Tibial nerve (tissue), 3 donors: ENCODE measurements at regions not wholly inside any gene's neighbourhood (a gene's known extent, or its start where the extent isn't known, plus 50 kb on each side); places are given as distances from the start of the nearest gene placed in this dataset.

Source experiments
- POLR2A ChIP-seq, 2 donors: fragments of 450-650 bp; IDR thresholded peaks; one replicate each; pipeline ENCODE4 v1.6.1; 2017; ENCODE audit warnings: antibody characterized with exemption in 2 of 2, mild to moderate bottlenecking in 2 of 2, moderate library complexity in 2 of 2
- TF ChIP-seq, protein P1 (sequence below), 5 experiments: fragments of 200-600 bp in 3 of 5; fragments of 450-650 bp in 2 of 5; sonication (generic) in 3 of 5; IDR thresholded peaks; one replicate each; pipeline ENCODE4 v1.5.1; 2016 to 2019; ENCODE audit warnings: antibody characterized with exemption in 5 of 5, mild to moderate bottlenecking in 3 of 5, moderate library complexity in 2 of 5

DNA sequence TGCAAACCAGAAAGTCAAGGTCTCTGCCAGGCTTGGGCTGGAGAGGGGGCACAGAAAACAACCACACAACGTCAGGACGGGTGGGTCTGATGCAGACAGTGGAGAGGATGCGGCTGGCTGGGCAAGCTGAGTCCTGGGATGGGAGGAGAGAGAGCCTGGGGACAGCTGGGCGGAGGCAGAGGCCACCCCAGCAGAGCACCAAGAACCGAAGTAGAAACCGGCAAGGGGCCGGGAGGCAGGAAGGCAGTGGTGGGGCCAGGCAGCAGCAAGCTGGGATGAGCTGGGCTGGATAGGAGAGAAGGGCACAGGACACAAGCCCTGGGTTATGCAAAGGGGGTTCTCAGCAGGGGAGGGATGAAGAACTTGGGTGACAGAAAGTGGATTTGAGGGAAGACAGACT is 188.2 kb downstream of the SHANK2 start:
- TF ChIP-seq POLR2A (IDR thresholded peaks at IDR 0.05), result no peak
- TF ChIP-seq, protein P1, sequence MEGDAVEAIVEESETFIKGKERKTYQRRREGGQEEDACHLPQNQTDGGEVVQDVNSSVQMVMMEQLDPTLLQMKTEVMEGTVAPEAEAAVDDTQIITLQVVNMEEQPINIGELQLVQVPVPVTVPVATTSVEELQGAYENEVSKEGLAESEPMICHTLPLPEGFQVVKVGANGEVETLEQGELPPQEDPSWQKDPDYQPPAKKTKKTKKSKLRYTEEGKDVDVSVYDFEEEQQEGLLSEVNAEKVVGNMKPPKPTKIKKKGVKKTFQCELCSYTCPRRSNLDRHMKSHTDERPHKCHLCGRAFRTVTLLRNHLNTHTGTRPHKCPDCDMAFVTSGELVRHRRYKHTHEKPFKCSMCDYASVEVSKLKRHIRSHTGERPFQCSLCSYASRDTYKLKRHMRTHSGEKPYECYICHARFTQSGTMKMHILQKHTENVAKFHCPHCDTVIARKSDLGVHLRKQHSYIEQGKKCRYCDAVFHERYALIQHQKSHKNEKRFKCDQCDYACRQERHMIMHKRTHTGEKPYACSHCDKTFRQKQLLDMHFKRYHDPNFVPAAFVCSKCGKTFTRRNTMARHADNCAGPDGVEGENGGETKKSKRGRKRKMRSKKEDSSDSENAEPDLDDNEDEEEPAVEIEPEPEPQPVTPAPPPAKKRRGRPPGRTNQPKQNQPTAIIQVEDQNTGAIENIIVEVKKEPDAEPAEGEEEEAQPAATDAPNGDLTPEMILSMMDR (IDR thresholded peaks at IDR 0.05), result no peak
